GM18526 (cell line): ENCODE measurements at regions not wholly inside any gene's neighbourhood (a gene's known extent, or its start where the extent isn't known, plus 50 kb on each side); places are given as distances from the start of the nearest gene placed in this dataset.

ENCODE experiments used
- POLR2A ChIP-seq: IDR thresholded peaks from 3 replicates; pipeline ENCODE4 v1.6.1; 2011; ENCODE audit not compliant: insufficient read length; ENCODE audit errors: extremely low read depth

- TF ChIP-seq POLR2A, result no peak
Measured at GRCh38 chr2:7685342-7686015, 768.3 kb downstream of the RNF144A start.

- no peak for TF ChIP-seq POLR2A
Measured at GRCh38 chr2:7686016-7686385, 768.8 kb downstream of the RNF144A start.

GRCh38 chr2:7691961-7692656 lies 774.9 kb downstream of the RNF144A start:
- no peak for TF ChIP-seq POLR2A

GRCh38 chr2:7692657-7693161 lies 775.5 kb downstream of the RNF144A start:
- TF ChIP-seq POLR2A, result no peak

DNA sequence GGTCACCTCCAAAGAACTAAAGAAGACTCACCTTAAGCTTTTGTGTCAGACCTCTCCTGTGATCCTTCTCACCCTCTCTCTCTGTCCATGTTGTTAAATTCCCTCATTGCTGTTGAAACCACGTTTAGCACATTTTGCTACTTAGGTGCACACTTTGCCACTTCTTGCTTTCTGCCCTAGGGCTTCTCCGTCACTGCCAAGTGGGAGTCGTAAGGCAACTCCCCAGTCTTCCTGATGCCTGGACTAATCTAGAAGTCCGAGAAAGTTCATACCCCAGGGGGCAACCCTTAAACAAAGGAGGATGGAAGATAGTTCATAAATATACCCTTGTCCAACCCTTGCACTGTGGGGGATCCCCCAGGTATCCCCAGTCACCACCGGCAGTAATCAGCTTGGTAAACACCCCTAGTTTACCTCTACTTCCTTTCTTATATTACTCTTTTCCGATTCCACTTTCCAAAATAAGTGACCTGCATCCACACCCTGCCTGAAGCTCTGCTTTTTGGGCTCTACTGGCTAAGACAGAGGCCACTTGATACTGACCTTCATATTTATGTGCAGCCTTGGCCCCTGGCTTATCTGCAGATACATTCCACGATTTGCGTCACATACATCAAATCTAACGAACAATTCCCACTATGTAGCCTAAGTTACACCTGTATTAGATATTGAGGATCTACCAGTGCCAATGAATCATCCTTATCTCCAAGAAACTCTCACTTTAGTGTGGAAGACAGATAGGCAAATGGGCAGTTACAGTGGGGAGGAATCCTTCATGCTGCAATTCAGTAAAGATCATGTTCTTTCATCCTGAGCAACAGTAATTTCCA lies 776.2 kb downstream of the RNF144A start:
- no peak for TF ChIP-seq POLR2A

DNA sequence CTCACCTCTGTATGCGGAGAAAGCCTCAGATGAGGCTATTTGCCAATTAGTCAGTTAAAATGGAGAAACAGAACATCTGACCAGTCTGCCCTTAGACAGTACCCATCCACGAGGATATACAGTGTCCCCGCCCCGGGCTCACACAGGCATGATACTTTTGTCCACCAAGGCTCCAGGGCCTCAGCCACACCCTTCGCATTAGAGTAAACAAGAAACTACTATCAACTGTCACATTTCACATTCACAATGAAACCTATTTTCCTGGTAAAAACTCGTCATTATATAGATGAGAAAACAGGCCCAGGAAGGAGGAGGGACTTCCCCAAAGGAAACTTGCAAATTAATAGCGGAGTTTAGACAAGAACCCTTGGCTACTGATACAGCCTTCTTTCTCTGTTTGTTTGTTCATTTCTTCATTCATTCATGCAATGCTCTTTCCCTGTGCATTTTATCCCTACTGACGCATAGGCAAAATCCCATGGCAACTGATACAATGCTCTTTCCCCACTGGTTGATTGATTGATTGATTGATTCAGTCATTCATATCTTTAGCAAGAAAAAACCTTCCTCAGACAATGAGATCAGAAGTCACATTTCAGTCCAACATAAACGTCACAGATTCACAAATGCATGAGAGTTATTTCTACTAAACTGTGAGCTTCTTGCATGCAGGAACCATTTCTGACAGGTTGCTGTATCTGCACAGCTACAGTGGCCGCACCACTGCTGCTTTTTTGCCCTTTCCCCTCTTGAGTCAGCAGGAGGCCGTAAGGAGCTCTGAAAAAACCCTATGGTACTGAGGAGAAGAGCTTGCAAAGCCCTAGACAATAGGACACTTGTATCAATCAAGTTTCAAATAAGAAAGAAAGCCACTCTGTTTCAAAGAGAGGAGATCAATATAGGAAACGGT lies 777.1 kb downstream of the RNF144A start:
- no peak for TF ChIP-seq POLR2A

DNA sequence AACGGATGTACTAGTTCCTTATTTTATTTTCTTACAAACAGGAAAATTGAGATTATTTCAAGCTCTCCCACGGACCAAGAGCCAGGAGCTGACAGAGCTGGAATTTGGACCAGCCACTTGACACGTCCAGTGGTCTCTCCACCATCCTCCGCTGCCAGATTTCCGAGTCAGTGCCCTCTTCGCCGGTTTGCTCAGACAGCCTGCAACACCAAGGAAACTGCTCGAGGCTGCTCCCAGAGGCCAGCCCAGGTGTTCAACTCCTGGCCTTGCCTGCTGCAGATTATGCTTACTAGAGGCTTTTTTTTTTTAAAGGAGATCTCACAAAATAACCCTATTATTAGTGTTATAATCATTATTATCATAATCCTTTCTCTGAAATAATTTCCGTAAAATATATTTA lies 779.8 kb downstream of the RNF144A start:
- TF ChIP-seq POLR2A, result no peak

DNA sequence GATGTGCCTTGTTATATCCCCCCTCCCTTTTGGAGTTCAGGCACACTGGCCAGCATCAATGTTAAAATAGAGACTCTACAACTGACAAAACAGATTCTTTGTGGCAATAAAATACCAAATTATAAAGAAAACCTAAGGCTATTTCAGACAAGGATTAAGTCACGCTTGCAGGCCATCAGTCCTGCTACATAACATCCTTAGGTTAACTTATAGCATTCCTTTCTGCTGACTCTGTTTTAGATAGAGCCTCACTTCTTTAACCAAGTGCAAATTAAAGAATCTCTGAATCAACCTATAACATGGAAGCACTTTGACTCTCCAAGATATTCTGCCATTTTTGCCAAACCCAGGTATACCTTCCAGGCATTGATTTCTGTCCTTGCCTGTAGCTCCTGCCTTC lies 784.6 kb downstream of the RNF144A start:
- TF ChIP-seq POLR2A, result no peak

GRCh38 chr2:7703048-7703447 lies 785.8 kb downstream of the RNF144A start:
- TF ChIP-seq POLR2A, result no peak

- no peak for TF ChIP-seq POLR2A
Measured at GRCh38 chr2:7703543-7704144, 786.4 kb downstream of the RNF144A start.

GRCh38 chr2:7704296-7704865 lies 787.2 kb downstream of the RNF144A start:
- TF ChIP-seq POLR2A, result no peak

DNA sequence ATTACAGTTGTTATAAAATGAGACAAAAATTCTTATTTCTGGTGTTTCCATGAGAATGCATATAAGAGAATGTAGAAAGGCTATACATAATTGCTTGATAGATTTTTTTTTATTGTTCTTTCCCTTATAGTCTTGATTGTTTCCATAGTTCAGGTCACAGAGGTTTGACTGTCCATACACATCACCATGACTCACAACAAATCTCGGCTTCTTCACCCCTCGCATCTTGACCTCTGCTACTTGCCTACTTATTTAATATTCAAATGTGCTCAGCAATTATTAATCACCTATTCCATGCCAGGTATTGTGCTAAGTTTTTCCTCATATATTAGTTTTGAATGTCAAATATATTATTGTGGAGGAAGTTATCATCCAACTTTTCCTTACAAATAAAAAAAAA lies 789.6 kb downstream of the RNF144A start:
- no peak for TF ChIP-seq POLR2A

GRCh38 chr2:7707723-7708122 lies 790.5 kb downstream of the RNF144A start:
- TF ChIP-seq POLR2A, result no peak

GRCh38 chr2:7709907-7710306 lies 792.7 kb downstream of the RNF144A start:
- TF ChIP-seq POLR2A, result no peak
